Ishikawa (cell line): ENCODE measurements at regions not wholly inside any gene's neighbourhood (a gene's known extent, or its start where the extent isn't known, plus 50 kb on each side); places are given as distances from the start of the nearest gene placed in this dataset.

ENCODE experiments used
- CEBPB ChIP-seq: IDR thresholded peaks from 2 replicates; pipeline ENCODE4 v1.6.1; 2012
- CREB1 ChIP-seq: IDR thresholded peaks from 2 replicates; pipeline ENCODE4 v1.6.1; 2012; ENCODE audit warnings: low read depth
- EGR1 ChIP-seq: IDR thresholded peaks from 2 replicates; pipeline ENCODE4 v1.6.1; 2012
- EP300 ChIP-seq: IDR thresholded peaks from 2 replicates; pipeline ENCODE4 v1.6.1; 2012; ENCODE audit warnings: borderline replicate concordance
- FOXM1 ChIP-seq: IDR thresholded peaks from 2 replicates; pipeline ENCODE4 v1.6.1; 2012; ENCODE audit warnings: low read depth, borderline replicate concordance
- NFIC ChIP-seq: IDR thresholded peaks from 2 replicates; pipeline ENCODE4 v1.6.1; 2012
- RAD21 ChIP-seq: IDR thresholded peaks from 2 replicates; pipeline ENCODE4 v1.6.1; 2012; ENCODE audit warnings: low read depth
- TAF1 ChIP-seq: IDR thresholded peaks from 2 replicates; pipeline ENCODE4 v1.6.1; 2012; ENCODE audit warnings: low read depth, mild to moderate bottlenecking
- TCF12 ChIP-seq: IDR thresholded peaks from 2 replicates; pipeline ENCODE4 v1.6.1; 2012; ENCODE audit warnings: low read depth
- TEAD4 ChIP-seq: IDR thresholded peaks from 2 replicates; pipeline ENCODE4 v1.6.1; 2012
- YY1 ChIP-seq: IDR thresholded peaks from 2 replicates; pipeline ENCODE4 v1.6.1; 2012; ENCODE audit warnings: low read depth
- ZBTB7A ChIP-seq: IDR thresholded peaks from 2 replicates; pipeline ENCODE4 v1.6.1; 2012; ENCODE audit warnings: low read depth
- TF ChIP-seq, protein P1 (sequence below): IDR thresholded peaks from 2 replicates; pipeline ENCODE4 v1.6.1; 2012
- TF ChIP-seq, protein P2 (sequence below): IDR thresholded peaks from 2 replicates; pipeline ENCODE4 v1.6.1; 2012; ENCODE audit warnings: low read depth, mild to moderate bottlenecking
- TF ChIP-seq, protein P3 (sequence below): IDR thresholded peaks from 2 replicates; pipeline ENCODE4 v1.6.1; 2012

DNA sequence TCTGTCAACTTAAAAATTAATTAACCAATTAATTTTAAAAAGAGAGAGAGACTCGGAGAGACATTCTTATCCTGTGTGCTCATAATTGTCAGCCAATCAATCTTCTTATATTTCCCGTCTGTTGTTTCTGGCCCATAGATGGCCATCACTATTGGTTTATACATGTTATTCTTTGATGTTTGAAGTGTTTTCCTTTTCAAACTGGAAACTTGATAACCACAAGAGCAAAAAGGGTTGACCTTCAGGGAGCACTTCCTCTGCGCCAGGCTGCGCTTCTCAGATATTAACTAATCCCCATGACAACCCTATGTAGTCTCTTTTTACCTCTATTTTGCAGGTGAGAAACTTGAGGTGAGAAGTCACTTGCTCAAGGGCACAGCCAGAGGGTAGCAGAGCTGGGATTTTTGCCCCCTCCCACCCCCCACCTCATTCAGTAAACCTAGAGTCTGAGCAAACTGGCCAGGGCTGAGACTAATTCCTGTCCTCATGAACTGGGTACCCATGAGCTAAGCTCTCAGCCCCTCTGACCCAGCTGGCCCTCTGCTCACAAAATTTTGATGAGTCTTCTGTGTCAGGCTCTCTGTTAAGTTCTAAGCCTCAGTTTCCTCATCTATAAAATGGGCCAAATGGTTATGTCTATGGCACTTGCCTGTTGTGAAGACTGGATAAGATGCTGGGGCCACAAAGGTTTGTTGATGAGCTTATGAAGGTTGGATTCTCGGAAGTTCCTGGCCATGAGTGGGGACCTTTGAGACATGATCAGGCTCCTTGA is 86.0 kb upstream of the SH3PXD2B start:
- TF ChIP-seq, protein P1, sequence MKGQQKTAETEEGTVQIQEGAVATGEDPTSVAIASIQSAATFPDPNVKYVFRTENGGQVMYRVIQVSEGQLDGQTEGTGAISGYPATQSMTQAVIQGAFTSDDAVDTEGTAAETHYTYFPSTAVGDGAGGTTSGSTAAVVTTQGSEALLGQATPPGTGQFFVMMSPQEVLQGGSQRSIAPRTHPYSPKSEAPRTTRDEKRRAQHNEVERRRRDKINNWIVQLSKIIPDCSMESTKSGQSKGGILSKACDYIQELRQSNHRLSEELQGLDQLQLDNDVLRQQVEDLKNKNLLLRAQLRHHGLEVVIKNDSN: no peak
- TF ChIP-seq TEAD4 (no peak), TCF12 (no peak)

DNA sequence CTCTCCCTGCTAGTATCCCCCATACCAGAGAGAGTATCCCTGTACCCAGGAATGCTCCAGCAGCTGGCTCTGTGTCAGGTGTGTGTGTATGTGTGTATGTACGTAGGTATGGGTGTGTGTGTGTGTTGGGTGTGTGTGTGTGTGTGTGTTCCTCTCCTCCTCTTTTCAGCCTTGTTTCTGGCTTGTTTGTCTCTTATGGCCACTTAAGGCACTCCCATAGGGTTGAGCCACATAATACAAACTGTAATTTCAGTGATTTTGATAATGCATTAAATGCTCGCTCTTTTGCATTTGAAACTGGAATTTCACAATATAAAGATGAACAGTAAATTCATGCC is 80.8 kb upstream of the SH3PXD2B start:
- no peak for TF ChIP-seq EGR1
- TF ChIP-seq CEBPB: no peak
- TF ChIP-seq FOXM1: no peak
- TF ChIP-seq, protein P2, sequence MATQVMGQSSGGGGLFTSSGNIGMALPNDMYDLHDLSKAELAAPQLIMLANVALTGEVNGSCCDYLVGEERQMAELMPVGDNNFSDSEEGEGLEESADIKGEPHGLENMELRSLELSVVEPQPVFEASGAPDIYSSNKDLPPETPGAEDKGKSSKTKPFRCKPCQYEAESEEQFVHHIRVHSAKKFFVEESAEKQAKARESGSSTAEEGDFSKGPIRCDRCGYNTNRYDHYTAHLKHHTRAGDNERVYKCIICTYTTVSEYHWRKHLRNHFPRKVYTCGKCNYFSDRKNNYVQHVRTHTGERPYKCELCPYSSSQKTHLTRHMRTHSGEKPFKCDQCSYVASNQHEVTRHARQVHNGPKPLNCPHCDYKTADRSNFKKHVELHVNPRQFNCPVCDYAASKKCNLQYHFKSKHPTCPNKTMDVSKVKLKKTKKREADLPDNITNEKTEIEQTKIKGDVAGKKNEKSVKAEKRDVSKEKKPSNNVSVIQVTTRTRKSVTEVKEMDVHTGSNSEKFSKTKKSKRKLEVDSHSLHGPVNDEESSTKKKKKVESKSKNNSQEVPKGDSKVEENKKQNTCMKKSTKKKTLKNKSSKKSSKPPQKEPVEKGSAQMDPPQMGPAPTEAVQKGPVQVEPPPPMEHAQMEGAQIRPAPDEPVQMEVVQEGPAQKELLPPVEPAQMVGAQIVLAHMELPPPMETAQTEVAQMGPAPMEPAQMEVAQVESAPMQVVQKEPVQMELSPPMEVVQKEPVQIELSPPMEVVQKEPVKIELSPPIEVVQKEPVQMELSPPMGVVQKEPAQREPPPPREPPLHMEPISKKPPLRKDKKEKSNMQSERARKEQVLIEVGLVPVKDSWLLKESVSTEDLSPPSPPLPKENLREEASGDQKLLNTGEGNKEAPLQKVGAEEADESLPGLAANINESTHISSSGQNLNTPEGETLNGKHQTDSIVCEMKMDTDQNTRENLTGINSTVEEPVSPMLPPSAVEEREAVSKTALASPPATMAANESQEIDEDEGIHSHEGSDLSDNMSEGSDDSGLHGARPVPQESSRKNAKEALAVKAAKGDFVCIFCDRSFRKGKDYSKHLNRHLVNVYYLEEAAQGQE: no peak
- TF ChIP-seq ZBTB7A: no peak
- TF ChIP-seq YY1: no peak
- no peak for TF ChIP-seq CREB1
- TF ChIP-seq TEAD4: no peak

DNA sequence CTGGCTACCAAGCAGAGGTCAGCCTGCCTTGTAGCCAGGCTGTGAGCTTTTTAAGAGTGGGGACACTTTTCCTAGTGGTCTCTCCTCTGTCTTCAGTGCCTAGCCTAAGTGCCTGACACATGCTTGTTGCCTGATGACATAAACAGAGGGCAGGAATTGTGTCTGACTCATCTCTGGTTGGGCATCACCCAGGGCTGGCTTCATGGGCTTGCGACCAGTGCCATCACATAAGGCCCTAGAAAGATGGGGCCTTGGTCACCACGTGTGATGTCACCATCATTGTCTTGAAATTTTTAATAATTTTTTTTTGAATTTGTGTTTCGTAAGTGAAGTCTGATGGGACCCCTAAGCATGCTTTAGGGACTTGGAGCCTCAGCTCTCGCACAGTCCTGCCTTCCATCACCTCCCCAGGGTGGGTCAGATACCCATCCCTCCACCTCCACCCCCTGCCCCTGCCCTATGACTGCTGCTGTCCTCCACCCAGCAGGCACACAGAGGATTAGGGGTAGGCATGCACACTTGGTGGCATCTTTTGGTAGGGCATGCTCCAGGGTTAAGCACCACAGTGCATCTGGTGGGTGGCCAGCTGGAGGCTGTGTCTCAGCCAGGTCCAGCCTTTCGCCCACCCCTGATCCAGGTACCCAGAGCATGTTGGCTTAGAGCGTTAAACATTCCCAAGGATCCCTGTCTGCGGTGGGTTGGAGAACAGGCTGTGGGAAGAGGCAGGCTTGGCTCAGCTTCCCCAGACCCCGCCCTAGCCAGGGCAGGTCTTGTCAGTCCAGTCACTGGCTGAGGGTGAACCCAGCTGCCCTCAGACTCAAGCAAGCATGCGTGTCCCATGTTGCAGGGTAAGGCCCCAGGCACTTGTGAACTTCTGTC is 80.1 kb upstream of the SH3PXD2B start:
- no peak for TF ChIP-seq YY1
- TF ChIP-seq, protein P3, sequence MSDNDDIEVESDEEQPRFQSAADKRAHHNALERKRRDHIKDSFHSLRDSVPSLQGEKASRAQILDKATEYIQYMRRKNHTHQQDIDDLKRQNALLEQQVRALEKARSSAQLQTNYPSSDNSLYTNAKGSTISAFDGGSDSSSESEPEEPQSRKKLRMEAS: no peak
- no peak for TF ChIP-seq EP300
- TF ChIP-seq, protein P1: no peak
- no peak for TF ChIP-seq ZBTB7A
- TF ChIP-seq RAD21: no peak
- TF ChIP-seq FOXM1: no peak
- TF ChIP-seq TAF1: no peak

DNA sequence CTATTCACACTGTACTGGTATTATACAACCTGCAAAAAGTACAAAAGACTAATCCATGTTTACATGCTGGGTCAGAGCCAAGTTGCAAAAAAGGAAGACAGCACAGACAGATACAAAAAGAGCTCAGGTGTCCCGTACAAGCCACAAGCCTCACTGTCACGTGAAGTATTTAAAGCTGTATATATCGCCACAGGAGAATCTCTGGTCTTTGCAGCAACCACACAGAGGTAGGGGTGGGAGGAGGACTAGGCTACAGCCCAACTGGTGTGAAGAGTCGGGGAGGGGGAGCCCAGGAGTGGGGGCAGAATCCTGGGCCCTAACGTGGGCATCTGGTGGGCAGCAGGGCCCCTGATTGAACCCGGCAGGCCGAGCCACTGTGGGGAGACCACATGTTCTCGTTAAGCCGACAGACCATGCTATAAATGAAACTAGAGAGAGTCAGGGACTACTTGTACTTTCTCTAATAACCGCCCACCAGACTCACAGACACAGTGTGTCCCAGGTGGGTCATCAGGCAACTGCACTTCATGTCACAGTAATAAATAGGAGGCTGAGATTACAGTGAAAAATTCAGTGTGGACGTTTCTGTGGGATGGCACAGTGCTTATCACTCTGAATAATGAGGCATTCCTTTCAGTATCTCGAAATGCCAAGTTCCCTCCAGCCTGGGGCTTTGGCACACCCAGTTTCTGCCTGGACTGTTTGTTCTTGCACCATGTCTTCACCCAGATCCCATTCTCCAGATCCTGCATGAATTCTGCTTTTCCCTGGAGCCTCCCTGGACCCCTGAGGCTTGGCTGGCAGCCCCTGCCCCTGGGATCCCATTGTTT is 79.3 kb upstream of the SH3PXD2B start:
- no peak for TF ChIP-seq CREB1
- TF ChIP-seq RAD21: no peak
- TF ChIP-seq YY1: no peak
- no peak for TF ChIP-seq TAF1
- no peak for TF ChIP-seq CEBPB
- TF ChIP-seq TCF12: no peak
- TF ChIP-seq, protein P1: no peak
- TF ChIP-seq TEAD4: no peak
- TF ChIP-seq NFIC: no peak
- TF ChIP-seq, protein P3: no peak
- TF ChIP-seq EP300: no peak
- TF ChIP-seq ZBTB7A: no peak
- TF ChIP-seq, protein P2: no peak
- TF ChIP-seq EGR1: no peak
- no peak for TF ChIP-seq FOXM1

DNA sequence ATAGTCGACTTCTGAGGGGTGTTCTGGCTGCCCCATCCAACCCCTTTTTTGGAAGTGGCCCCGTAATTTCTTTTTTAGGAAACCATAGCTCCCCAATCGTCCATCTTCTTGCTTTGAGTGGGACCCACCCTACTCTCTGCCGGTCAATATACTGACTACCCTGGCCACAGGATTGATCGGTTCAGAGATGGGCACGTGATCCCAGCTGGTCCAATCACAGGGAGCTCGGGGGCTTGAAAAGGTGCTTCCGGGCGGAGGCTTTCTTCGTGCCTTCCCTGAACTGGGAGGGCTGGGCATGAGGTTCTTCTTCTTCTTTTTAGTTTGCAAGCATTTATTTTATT is 78.7 kb upstream of the SH3PXD2B start:
- no peak for TF ChIP-seq TEAD4
- TF ChIP-seq, protein P1: no peak
- no peak for TF ChIP-seq ZBTB7A
